ENCODE measurements at regions not wholly inside any gene's neighbourhood (a gene's known extent, or its start where the extent isn't known, plus 50 kb on each side); places are given as distances from the start of the nearest gene placed in this dataset.

- DNase-seq = no peak
- Histone ChIP-seq H3K4me3 (ENCODE audit: control insufficient read depth in 1 of 7, extremely low read depth in 1 of 7, insufficient read depth in 4 of 7, low read depth in 2 of 7, low read length in 6 of 7) (no peak overlapping the region), H3K27me3 (replicated peaks in 2 of 5; ENCODE audit: control insufficient read depth in 4 of 5, insufficient read depth in 5 of 5, low read length in 4 of 5) (peaks cover 0 to 15% (median 7%) of the 10 kb centered on the region in 5 experiments), H3K9me3 (ENCODE audit: control extremely low read depth in 1 of 5, control insufficient read depth in 4 of 5, insufficient read depth in 2 of 5, low read depth in 1 of 5, low read length in 4 of 5) (peaks cover 0 to 2% (median 0%) of the 10 kb centered on the region in 5 experiments), H3K36me3 (ENCODE audit: control insufficient read depth in 4 of 4, insufficient read depth in 4 of 4, low read length in 3 of 4) (no peaks in the 10 kb centered on the region), H3K27ac (ENCODE audit: insufficient read depth in 1 of 2, low read depth in 1 of 2, low read length in 2 of 2, poor library complexity in 1 of 2, severe bottlenecking in 2 of 2) (no peak overlapping the region), H3K4me1 (ENCODE audit: control extremely low read depth in 1 of 4, control insufficient read depth in 4 of 4, insufficient read depth in 4 of 4, low read length in 3 of 4) (no peaks in the 10 kb centered on the region)
- POLR2A ChIA-PET = no interaction called here
- CTCF ChIA-PET = no interaction called here
Observed at GRCh38 chr11:120055646-120056045, 82.3 kb downstream of the TRIM29 start.

DNA sequence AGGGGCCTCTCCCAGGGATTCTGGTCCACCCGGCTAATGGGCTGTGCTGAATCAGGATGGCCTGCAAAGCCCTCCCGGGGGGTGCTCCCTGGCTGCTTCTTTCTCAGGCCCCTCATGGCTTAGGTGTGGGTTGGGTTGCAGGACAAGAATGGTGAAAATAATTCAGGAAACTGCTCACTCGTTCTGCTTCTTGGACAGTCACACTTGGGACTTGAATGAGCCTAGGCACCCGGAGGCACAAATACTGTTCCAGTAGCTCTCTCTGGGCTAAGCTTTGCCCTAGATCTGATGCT is 83.2 kb downstream of the TRIM29 start:
- no peaks in the 10 kb centered on the region for H3K4me1 ChIP-seq (ENCODE audit: control extremely low read depth in 1 of 4, control insufficient read depth in 4 of 4, insufficient read depth in 4 of 4, low read length in 3 of 4)
- CTCF ChIA-PET = no interaction called here
- WGBS (ENCODE audit: insufficient coverage) = 86% methylated on average over 2 of the region's 4 CpGs
- POLR2A ChIA-PET = no interaction called here
- H3K27ac ChIP-seq (ENCODE audit: insufficient read depth in 1 of 2, low read depth in 1 of 2, low read length in 2 of 2, poor library complexity in 1 of 2, severe bottlenecking in 2 of 2) = no peak overlapping the region
- no peak overlapping the region for H3K4me3 ChIP-seq (ENCODE audit: control insufficient read depth in 1 of 7, extremely low read depth in 1 of 7, insufficient read depth in 4 of 7, low read depth in 2 of 7, low read length in 6 of 7)
- no peaks in the 10 kb centered on the region for H3K36me3 ChIP-seq (ENCODE audit: control insufficient read depth in 4 of 4, insufficient read depth in 4 of 4, low read length in 3 of 4)
- no peak for DNase-seq
- H3K27me3 ChIP-seq (replicated peaks in 2 of 5; ENCODE audit: control insufficient read depth in 4 of 5, insufficient read depth in 5 of 5, low read length in 4 of 5) = peaks cover 0 to 15% (median 7%) of the 10 kb centered on the region in 5 experiments
- H3K9me3 ChIP-seq (ENCODE audit: control extremely low read depth in 1 of 5, control insufficient read depth in 4 of 5, insufficient read depth in 2 of 5, low read depth in 1 of 5, low read length in 4 of 5) = peaks cover 0 to 2% (median 0%) of the 10 kb centered on the region in 5 experiments

- Histone ChIP-seq H3K4me1 (ENCODE audit: control extremely low read depth in 1 of 4, control insufficient read depth in 4 of 4, insufficient read depth in 4 of 4, low read length in 3 of 4) (no peaks in the 10 kb centered on the region), H3K9me3 (ENCODE audit: control extremely low read depth in 1 of 5, control insufficient read depth in 4 of 5, insufficient read depth in 2 of 5, low read depth in 1 of 5, low read length in 4 of 5) (peaks cover 0 to 2% (median 0%) of the 10 kb centered on the region in 5 experiments), H3K27ac (ENCODE audit: insufficient read depth in 1 of 2, low read depth in 1 of 2, low read length in 2 of 2, poor library complexity in 1 of 2, severe bottlenecking in 2 of 2) (no peak overlapping the region), H3K36me3 (ENCODE audit: control insufficient read depth in 4 of 4, insufficient read depth in 4 of 4, low read length in 3 of 4) (no peaks in the 10 kb centered on the region), H3K4me3 (ENCODE audit: control insufficient read depth in 1 of 7, extremely low read depth in 1 of 7, insufficient read depth in 4 of 7, low read depth in 2 of 7, low read length in 6 of 7) (no peak overlapping the region), H3K27me3 (replicated peaks in 2 of 5; ENCODE audit: control insufficient read depth in 4 of 5, insufficient read depth in 5 of 5, low read length in 4 of 5) (peaks cover 0 to 15% (median 4%) of the 10 kb centered on the region in 5 experiments)
- ChIA-PET CTCF (no interaction called here), POLR2A (no interaction called here)
- 93% methylated on average over 2 of the region's 3 CpGs for WGBS (ENCODE audit: insufficient coverage)
- DNase-seq = no peak
Observed at GRCh38 chr11:120054016-120054752, 83.7 kb downstream of the TRIM29 start.

- Histone ChIP-seq H3K36me3 (ENCODE audit: control insufficient read depth in 4 of 4, insufficient read depth in 4 of 4, low read length in 3 of 4) (no peaks in the 10 kb centered on the region), H3K27ac (ENCODE audit: insufficient read depth in 1 of 2, low read depth in 1 of 2, low read length in 2 of 2, poor library complexity in 1 of 2, severe bottlenecking in 2 of 2) (no peak overlapping the region), H3K4me3 (ENCODE audit: control insufficient read depth in 1 of 7, extremely low read depth in 1 of 7, insufficient read depth in 4 of 7, low read depth in 2 of 7, low read length in 6 of 7) (no peak overlapping the region), H3K27me3 (replicated peaks in 2 of 5; ENCODE audit: control insufficient read depth in 4 of 5, insufficient read depth in 5 of 5, low read length in 4 of 5) (peaks cover 0 to 5% (median 1%) of the 10 kb centered on the region in 5 experiments), H3K4me1 (ENCODE audit: control extremely low read depth in 1 of 4, control insufficient read depth in 4 of 4, insufficient read depth in 4 of 4, low read length in 3 of 4) (no peaks in the 10 kb centered on the region), H3K9me3 (ENCODE audit: control extremely low read depth in 1 of 5, control insufficient read depth in 4 of 5, insufficient read depth in 2 of 5, low read depth in 1 of 5, low read length in 4 of 5) (peaks cover 0 to 9% (median 2%) of the 10 kb centered on the region in 5 experiments)
- POLR2A ChIA-PET = no interaction called here
- 98% methylated on average over 6 of the region's 6 CpGs for WGBS (ENCODE audit: insufficient coverage)
- CTCF ChIA-PET = no interaction called here
- no peak for DNase-seq
Observed at GRCh38 chr11:120052196-120052775, 85.6 kb downstream of the TRIM29 start.

- no peak overlapping the region for H3K4me3 ChIP-seq (ENCODE audit: control insufficient read depth in 1 of 7, extremely low read depth in 1 of 7, insufficient read depth in 4 of 7, low read depth in 2 of 7, low read length in 6 of 7)
- no peak for DNase-seq
- H3K36me3 ChIP-seq (ENCODE audit: control insufficient read depth in 4 of 4, insufficient read depth in 4 of 4, low read length in 3 of 4) = no peaks in the 10 kb centered on the region
- H3K27ac ChIP-seq (ENCODE audit: insufficient read depth in 1 of 2, low read depth in 1 of 2, low read length in 2 of 2, poor library complexity in 1 of 2, severe bottlenecking in 2 of 2) = no peak overlapping the region
- CTCF ChIA-PET = no interaction called here
- H3K4me1 ChIP-seq (ENCODE audit: control extremely low read depth in 1 of 4, control insufficient read depth in 4 of 4, insufficient read depth in 4 of 4, low read length in 3 of 4) = no peaks in the 10 kb centered on the region
- H3K27me3 ChIP-seq (replicated peaks in 2 of 5; ENCODE audit: control insufficient read depth in 4 of 5, insufficient read depth in 5 of 5, low read length in 4 of 5) = peaks cover 0 to 3% (median 1%) of the 10 kb centered on the region in 5 experiments
- POLR2A ChIA-PET = no interaction called here
- WGBS (ENCODE audit: insufficient coverage) = 100% methylated on average over 1 of the region's 1 CpG
- peaks cover 0 to 13% (median 5%) of the 10 kb centered on the region in 5 experiments for H3K9me3 ChIP-seq (ENCODE audit: control extremely low read depth in 1 of 5, control insufficient read depth in 4 of 5, insufficient read depth in 2 of 5, low read depth in 1 of 5, low read length in 4 of 5)
Observed at GRCh38 chr11:120044011-120044675, 93.8 kb downstream of the TRIM29 start.

DNA sequence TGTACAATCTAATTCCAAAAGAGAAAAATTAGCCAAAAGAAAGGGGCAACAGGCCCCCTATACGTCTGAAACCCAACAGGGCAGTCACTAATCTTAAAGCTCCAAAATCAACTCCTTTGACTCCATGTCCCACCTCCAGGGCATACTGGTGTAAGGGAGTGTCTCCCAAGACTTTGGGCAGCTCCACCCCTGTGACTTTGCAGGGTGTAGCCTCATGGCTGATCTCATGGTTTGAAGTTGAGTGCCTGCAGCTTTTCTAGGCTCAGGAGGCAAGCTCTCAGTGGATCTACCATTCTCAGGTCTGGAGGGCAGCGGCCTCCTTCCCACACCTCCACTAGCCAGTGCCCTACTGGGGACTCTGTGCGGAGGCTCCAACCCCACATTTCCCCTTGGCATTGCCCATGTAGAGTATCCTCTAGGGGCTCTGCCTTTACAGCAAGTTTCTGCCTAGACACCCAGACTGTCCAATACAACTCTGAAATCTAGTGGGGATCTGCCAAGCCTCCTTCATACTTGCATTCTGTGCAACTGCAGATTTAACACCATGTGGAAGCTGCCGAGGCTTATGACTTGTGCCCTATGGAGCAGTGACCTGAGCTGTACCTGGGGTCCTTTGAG is 94.5 kb downstream of the TRIM29 start:
- POLR2A ChIA-PET = no interaction called here
- WGBS (ENCODE audit: insufficient coverage) = 94% methylated on average over 4 of the region's 4 CpGs

DNA sequence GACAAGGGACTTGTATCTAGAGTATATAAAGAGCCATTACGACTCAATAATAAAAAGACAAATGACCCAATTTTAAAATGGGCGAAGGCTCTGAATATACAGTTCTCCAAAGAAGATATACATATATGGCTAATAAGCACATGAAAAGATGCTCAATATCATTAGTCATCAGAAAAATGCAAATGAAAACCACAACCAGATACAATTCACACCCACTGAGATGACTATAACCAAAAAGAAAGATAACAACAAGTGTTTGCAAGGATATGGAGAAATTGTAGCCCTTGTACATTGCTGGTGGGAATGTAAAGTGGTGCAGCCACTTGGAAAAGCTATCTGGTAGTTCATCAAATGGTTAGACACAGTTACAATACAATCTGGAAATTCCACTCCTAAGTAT is 96.3 kb downstream of the TRIM29 start:
- no peaks in the 10 kb centered on the region for H3K4me1 ChIP-seq (ENCODE audit: control extremely low read depth in 1 of 4, control insufficient read depth in 4 of 4, insufficient read depth in 4 of 4, low read length in 3 of 4)
- no peak overlapping the region for H3K4me3 ChIP-seq (ENCODE audit: control insufficient read depth in 1 of 7, extremely low read depth in 1 of 7, insufficient read depth in 4 of 7, low read depth in 2 of 7, low read length in 6 of 7)
- H3K27me3 ChIP-seq (replicated peaks in 2 of 5; ENCODE audit: control insufficient read depth in 4 of 5, insufficient read depth in 5 of 5, low read length in 4 of 5) = peaks cover 0 to 3% (median 1%) of the 10 kb centered on the region in 5 experiments
- no peaks in the 10 kb centered on the region for H3K36me3 ChIP-seq (ENCODE audit: control insufficient read depth in 4 of 4, insufficient read depth in 4 of 4, low read length in 3 of 4)
- DNase-seq = no peak
- CTCF ChIA-PET = no interaction called here
- WGBS (ENCODE audit: insufficient coverage) = no CpG with 5 or more reads among the region's 2 CpGs
- H3K27ac ChIP-seq (ENCODE audit: insufficient read depth in 1 of 2, low read depth in 1 of 2, low read length in 2 of 2, poor library complexity in 1 of 2, severe bottlenecking in 2 of 2) = no peak overlapping the region
- POLR2A ChIA-PET = no interaction called here
- peaks cover 0 to 5% (median 0%) of the 10 kb centered on the region in 5 experiments for H3K9me3 ChIP-seq (ENCODE audit: control extremely low read depth in 1 of 5, control insufficient read depth in 4 of 5, insufficient read depth in 2 of 5, low read depth in 1 of 5, low read length in 4 of 5)

More for the DNA sequence above, 94.5 kb downstream of the TRIM29 start:
- DNase-seq = no peak
- Histone ChIP-seq H3K27ac (ENCODE audit: insufficient read depth in 1 of 2, low read depth in 1 of 2, low read length in 2 of 2, poor library complexity in 1 of 2, severe bottlenecking in 2 of 2) (no peak overlapping the region), H3K9me3 (ENCODE audit: control extremely low read depth in 1 of 5, control insufficient read depth in 4 of 5, insufficient read depth in 2 of 5, low read depth in 1 of 5, low read length in 4 of 5) (peaks cover 0 to 13% (median 5%) of the 10 kb centered on the region in 5 experiments), H3K27me3 (replicated peaks in 2 of 5; ENCODE audit: control insufficient read depth in 4 of 5, insufficient read depth in 5 of 5, low read length in 4 of 5) (peaks cover 0 to 3% (median 1%) of the 10 kb centered on the region in 5 experiments), H3K4me3 (ENCODE audit: control insufficient read depth in 1 of 7, extremely low read depth in 1 of 7, insufficient read depth in 4 of 7, low read depth in 2 of 7, low read length in 6 of 7) (no peak overlapping the region), H3K36me3 (ENCODE audit: control insufficient read depth in 4 of 4, insufficient read depth in 4 of 4, low read length in 3 of 4) (no peaks in the 10 kb centered on the region), H3K4me1 (ENCODE audit: control extremely low read depth in 1 of 4, control insufficient read depth in 4 of 4, insufficient read depth in 4 of 4, low read length in 3 of 4) (no peaks in the 10 kb centered on the region)
- CTCF ChIA-PET = no interaction called here
